Mesothelial cell of epicardium (in vitro differentiated cells): ENCODE measurements at regions not wholly inside any gene's neighbourhood (a gene's known extent, or its start where the extent isn't known, plus 50 kb on each side); places are given as distances from the start of the nearest gene placed in this dataset.

Experiments used
- DNase-seq, 2 experiments: peaks; one replicate each; pipeline ENCODE4 v3.0.0; 2021; ENCODE audit warnings: low spot score in 2 of 2; ENCODE audit not compliant: unreplicated experiment in 2 of 2
- H3K27ac Mint-ChIP-seq: 2 replicates; pipeline ENCODE4 v1.8.0; 2021; ENCODE audit warnings: mixed read lengths
- H3K27me3 Mint-ChIP-seq: 2 replicates; pipeline ENCODE4 v1.8.0; 2021; ENCODE audit warnings: low read depth, mixed read lengths
- H3K36me3 Mint-ChIP-seq: 2 replicates; pipeline ENCODE4 v1.8.0; 2021; ENCODE audit warnings: mixed read lengths
- H3K4me1 Mint-ChIP-seq: 2 replicates; pipeline ENCODE4 v1.8.0; 2021; ENCODE audit warnings: mixed read lengths
- H3K4me3 Mint-ChIP-seq: 2 replicates; pipeline ENCODE4 v1.8.0; 2021; ENCODE audit warnings: mild to moderate bottlenecking, moderate library complexity, mixed read lengths
- H3K9me3 Mint-ChIP-seq: 2 replicates; pipeline ENCODE4 v1.8.0; 2021; ENCODE audit warnings: mixed read lengths
- CTCF ChIP-seq: fragments of 200-600 bp; sonication (generic); IDR thresholded peaks from one replicate; pipeline ENCODE4 v1.5.0; 2021; ENCODE audit warnings: antibody characterized with exemption; ENCODE audit not compliant: unreplicated experiment

- Mint-ChIP-seq H3K4me3 (no peak overlapping the region), H3K27ac (no peak overlapping the region), H3K27me3 (no peaks in the 10 kb centered on the region), H3K4me1 (no peaks in the 10 kb centered on the region), H3K36me3 (no peaks in the 10 kb centered on the region), H3K9me3 (no peaks in the 10 kb centered on the region)
- no peak for TF ChIP-seq CTCF
- no peak for DNase-seq
Measured at GRCh38 chr6:98272060-98272459, 562.3 kb upstream of the POU3F2 start.

GRCh38 chr6:98274691-98275090, 559.7 kb upstream of the POU3F2 start:
- H3K27ac Mint-ChIP-seq, result no peak overlapping the region
- no peaks in the 10 kb centered on the region for H3K36me3 Mint-ChIP-seq
- H3K4me1 Mint-ChIP-seq, result no peaks in the 10 kb centered on the region
- DNase-seq, result no peak
- no peak overlapping the region for H3K4me3 Mint-ChIP-seq
- no peaks in the 10 kb centered on the region for H3K9me3 Mint-ChIP-seq
- TF ChIP-seq CTCF, result no peak
- H3K27me3 Mint-ChIP-seq, result no peaks in the 10 kb centered on the region

GRCh38 chr6:98280492-98280891, 553.9 kb upstream of the POU3F2 start:
- no peak for DNase-seq
- Mint-ChIP-seq H3K4me1 (no peaks in the 10 kb centered on the region), H3K4me3 (no peak overlapping the region), H3K27me3 (no peaks in the 10 kb centered on the region), H3K9me3 (no peaks in the 10 kb centered on the region), H3K27ac (no peak overlapping the region), H3K36me3 (no peaks in the 10 kb centered on the region)
- TF ChIP-seq CTCF, result no peak

GRCh38 chr6:98286620-98287019, 547.8 kb upstream of the POU3F2 start:
- Mint-ChIP-seq H3K36me3 (no peaks in the 10 kb centered on the region), H3K4me3 (no peak overlapping the region), H3K4me1 (no peaks in the 10 kb centered on the region), H3K9me3 (no peaks in the 10 kb centered on the region), H3K27ac (no peak overlapping the region), H3K27me3 (no peaks in the 10 kb centered on the region)
- no peak for TF ChIP-seq CTCF
- no peak for DNase-seq

- no peak overlapping the region for H3K4me3 Mint-ChIP-seq
- DNase-seq, result no peak
- no peak overlapping the region for H3K27ac Mint-ChIP-seq
- H3K36me3 Mint-ChIP-seq, result no peaks in the 10 kb centered on the region
- TF ChIP-seq CTCF, result no peak
- no peaks in the 10 kb centered on the region for H3K27me3 Mint-ChIP-seq
- no peaks in the 10 kb centered on the region for H3K4me1 Mint-ChIP-seq
- H3K9me3 Mint-ChIP-seq, result no peaks in the 10 kb centered on the region
Measured at GRCh38 chr6:98287876-98288275, 546.5 kb upstream of the POU3F2 start.

- no peaks in the 10 kb centered on the region for H3K4me1 Mint-ChIP-seq
- no peak for DNase-seq
- peaks cover 3% of the 10 kb centered on the region for H3K27me3 Mint-ChIP-seq
- no peak overlapping the region for H3K4me3 Mint-ChIP-seq
- H3K27ac Mint-ChIP-seq, result no peak overlapping the region
- TF ChIP-seq CTCF, result no peak
- no peaks in the 10 kb centered on the region for H3K9me3 Mint-ChIP-seq
- H3K36me3 Mint-ChIP-seq, result no peaks in the 10 kb centered on the region
Measured at GRCh38 chr6:98292810-98293209, 541.6 kb upstream of the POU3F2 start.
